WERI-Rb-1 (cell line): ENCODE measurements at regions not wholly inside any gene's neighbourhood (a gene's known extent, or its start where the extent isn't known, plus 50 kb on each side); places are given as distances from the start of the nearest gene placed in this dataset.

ENCODE experiments used
- DNase-seq: peaks from one replicate; pipeline ENCODE4 v3.0.0-alpha.2; 2020
- H3K27ac ChIP-seq: fragments of 250-450 bp; sonication (Bioruptor Pico); 2 replicates; pipeline ENCODE4 v1.5.1; 2020; ENCODE audit warnings: mild to moderate bottlenecking, moderate library complexity
- H3K27me3 ChIP-seq: fragments of 250-450 bp; sonication (Bioruptor Pico); 2 replicates; pipeline ENCODE4 v1.5.1; 2021; ENCODE audit warnings: mild to moderate bottlenecking, low read depth, moderate library complexity; ENCODE audit not compliant: insufficient read depth, severe bottlenecking
- H3K36me3 ChIP-seq: fragments of 250-450 bp; sonication (Bioruptor Pico); 2 replicates; pipeline ENCODE4 v1.5.1; 2020; ENCODE audit warnings: mild to moderate bottlenecking, moderate library complexity
- H3K4me3 ChIP-seq: 2 replicates; pipeline ENCODE4 v1.5.1; 2011; ENCODE audit warnings: low read depth, mild to moderate bottlenecking, control low read depth, low read length
- H3K9me3 ChIP-seq: fragments of 250-450 bp; sonication (Bioruptor Pico); 2 replicates; pipeline ENCODE4 v1.5.1; 2021; ENCODE audit warnings: mild to moderate bottlenecking, moderate library complexity; ENCODE audit not compliant: severe bottlenecking
- CTCF ChIP-seq: IDR thresholded peaks from 2 replicates; pipeline ENCODE4 v1.5.1; 2011; ENCODE audit warnings: low read depth, mild to moderate bottlenecking, control low read depth, inconsistent platforms, low read length

- DNase-seq: no peak
- H3K27me3 ChIP-seq: no peaks in the 10 kb centered on the region
- no peak overlapping the region for H3K27ac ChIP-seq
- H3K9me3 ChIP-seq: no peaks in the 10 kb centered on the region
- H3K4me3 ChIP-seq: no peak overlapping the region
- TF ChIP-seq CTCF: no peak
- no peaks in the 10 kb centered on the region for H3K36me3 ChIP-seq
These were observed 182.1 kb upstream of the FBXL4 start for GRCh38 chr6:99129835-99130234.

- Histone ChIP-seq H3K4me3 (no peak overlapping the region), H3K27me3 (no peaks in the 10 kb centered on the region), H3K9me3 (no peaks in the 10 kb centered on the region), H3K36me3 (no peaks in the 10 kb centered on the region), H3K27ac (no peak overlapping the region)
- DNase-seq: no peak
- TF ChIP-seq CTCF: no peak
These were observed 174.0 kb upstream of the FBXL4 start for GRCh38 chr6:99121748-99122147.

GRCh38 chr6:99120641-99121040 lies 172.9 kb upstream of the FBXL4 start:
- H3K27me3 ChIP-seq: no peaks in the 10 kb centered on the region
- no peak for DNase-seq
- no peak for TF ChIP-seq CTCF

GRCh38 chr6:99119109-99120031 lies 171.6 kb upstream of the FBXL4 start:
- Histone ChIP-seq H3K36me3 (no peaks in the 10 kb centered on the region), H3K9me3 (no peaks in the 10 kb centered on the region), H3K4me3 (no peak overlapping the region), H3K27me3 (no peaks in the 10 kb centered on the region), H3K27ac (no peak overlapping the region)
- peak; percentile 50 for TF ChIP-seq CTCF
- peak; percentile 30 for DNase-seq

More at GRCh38 chr6:99120641-99121040, 172.9 kb upstream of the FBXL4 start:
- Histone ChIP-seq H3K9me3 (no peaks in the 10 kb centered on the region), H3K4me3 (no peak overlapping the region), H3K36me3 (no peaks in the 10 kb centered on the region), H3K27ac (no peak overlapping the region)

- Histone ChIP-seq H3K36me3 (no peaks in the 10 kb centered on the region), H3K27me3 (no peaks in the 10 kb centered on the region), H3K4me3 (no peak overlapping the region), H3K27ac (no peak overlapping the region), H3K9me3 (no peaks in the 10 kb centered on the region)
- no peak for DNase-seq
- no peak for TF ChIP-seq CTCF
These were observed 167.1 kb upstream of the FBXL4 start for GRCh38 chr6:99114769-99115406.
